ENCODE measurements at regions not wholly inside any gene's neighbourhood (a gene's known extent, or its start where the extent isn't known, plus 50 kb on each side); places are given as distances from the start of the nearest gene placed in this dataset.

DNA sequence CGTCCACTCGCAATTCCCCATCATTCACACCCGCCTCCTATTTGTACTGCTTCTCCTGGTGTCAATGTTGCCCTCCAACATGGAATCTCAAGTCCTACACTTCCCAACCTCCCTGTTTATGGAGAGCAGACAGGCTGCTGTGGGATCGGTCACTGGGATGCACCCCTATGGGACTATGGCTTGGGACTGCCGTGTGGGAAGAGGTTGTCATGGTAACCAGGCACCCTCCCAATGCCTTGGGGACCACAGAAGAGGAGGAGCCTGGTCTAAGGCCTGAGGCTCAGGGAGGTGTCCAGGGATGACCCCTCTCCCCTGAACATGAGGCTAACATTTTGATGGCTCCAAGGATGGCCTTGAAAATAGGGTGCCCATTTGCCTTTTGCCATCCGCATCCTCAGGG is 116.6 kb upstream of the CST7 start:
- TF ChIP-seq POLR2A (IDR thresholded peaks at IDR 0.05; ENCODE audit: low read length) (no peak), GATA1 (IDR thresholded peaks at IDR 0.05; ENCODE audit: low read depth, low read length) (no peak)

All from erythroblast (primary cell).